ENCODE measurements at regions not wholly inside any gene's neighbourhood (a gene's known extent, or its start where the extent isn't known, plus 50 kb on each side); places are given as distances from the start of the nearest gene placed in this dataset.
"Not testable (repeated sequence)": the region's sequence is repeated elsewhere in the genome, so short reads cannot be mapped to it uniquely, and the experiment has no call there.

DNA sequence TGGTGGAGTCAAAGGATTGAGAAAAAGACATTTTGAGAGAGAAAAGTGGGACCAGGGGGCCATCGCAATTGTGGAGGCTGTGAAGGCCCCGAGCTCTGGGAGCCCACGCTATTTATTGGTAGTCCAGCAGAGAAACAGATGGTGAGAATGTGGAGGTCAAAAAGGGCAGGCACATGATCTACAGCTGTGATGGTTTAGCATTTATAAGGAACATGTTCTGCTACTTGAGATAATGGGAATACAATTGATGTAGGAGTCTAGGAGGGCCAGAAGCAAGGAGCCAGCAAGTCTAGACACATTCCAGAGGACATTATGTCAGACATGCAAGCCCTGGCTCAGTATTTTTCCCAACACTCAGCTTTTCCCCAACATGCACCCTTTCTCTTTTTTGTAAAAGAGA is 283.4 kb upstream of the MTPN start:
- H3K4me1 Mint-ChIP-seq, H3K36me3 Mint-ChIP-seq, H3K4me3 Mint-ChIP-seq, H3K27ac Mint-ChIP-seq, H3K27me3 Mint-ChIP-seq, DNase-seq: not testable (repeated sequence)
- peaks cover 19% of the 10 kb centered on the region for H3K9me3 Mint-ChIP-seq

GRCh38 chr7:136259074-136259473 is 281.9 kb upstream of the MTPN start:
- Mint-ChIP-seq H3K27me3 (no peaks in the 10 kb centered on the region), H3K27ac (no peak overlapping the region), H3K36me3 (peaks cover 1% of the 10 kb centered on the region), H3K4me1 (no peaks in the 10 kb centered on the region), H3K4me3 (no peak overlapping the region), H3K9me3 (peaks cover 12% of the 10 kb centered on the region)
- DNase-seq, result no peak

DNA sequence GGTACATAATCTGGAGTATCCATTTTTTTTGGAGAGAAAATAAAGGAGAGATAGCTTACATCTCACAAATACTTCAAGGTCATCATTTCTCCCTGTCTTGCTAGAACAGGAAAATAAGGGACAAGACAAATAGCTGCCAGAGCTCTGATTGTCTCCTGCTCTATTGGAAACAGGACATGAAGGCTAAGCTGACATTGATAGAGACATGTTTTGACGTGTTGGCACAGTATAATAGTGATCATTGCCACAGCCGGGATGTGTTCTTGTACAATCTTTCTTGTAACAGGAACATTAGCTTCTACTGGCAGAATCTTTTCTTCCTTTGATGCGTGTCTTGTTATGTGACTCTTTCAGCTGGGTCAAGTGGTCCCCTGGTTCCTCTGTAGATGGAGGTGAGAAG is 279.3 kb upstream of the MTPN start:
- H3K4me1 Mint-ChIP-seq, result no peaks in the 10 kb centered on the region
- peaks cover 4% of the 10 kb centered on the region for H3K9me3 Mint-ChIP-seq
- DNase-seq, result no peak
- H3K4me3 Mint-ChIP-seq, result no peak overlapping the region
- no peaks in the 10 kb centered on the region for H3K36me3 Mint-ChIP-seq
- H3K27ac Mint-ChIP-seq, result no peak overlapping the region
- H3K27me3 Mint-ChIP-seq, result no peaks in the 10 kb centered on the region

DNA sequence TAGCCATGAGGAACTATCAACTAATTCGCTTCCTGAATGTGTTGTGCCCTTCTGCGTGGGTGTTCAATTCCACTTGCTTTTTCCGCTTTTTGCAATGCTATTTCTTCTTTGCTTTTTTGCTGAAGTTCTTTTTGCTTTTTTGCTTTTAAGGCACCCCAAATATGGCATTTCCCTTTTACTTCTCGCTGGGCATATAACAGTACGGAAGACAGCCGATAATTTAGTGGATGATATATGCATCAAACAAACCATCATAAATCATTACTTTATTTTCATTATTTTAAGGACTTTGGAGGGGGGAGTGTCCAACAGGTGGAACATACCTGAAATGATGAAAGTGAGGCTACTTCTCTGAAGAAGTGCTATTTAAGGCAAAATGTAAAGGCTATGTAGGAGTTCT is 277.0 kb upstream of the MTPN start:
- Mint-ChIP-seq H3K4me1 (no peaks in the 10 kb centered on the region), H3K4me3 (no peak overlapping the region), H3K9me3 (no peaks in the 10 kb centered on the region), H3K27me3 (no peaks in the 10 kb centered on the region), H3K27ac (no peak overlapping the region), H3K36me3 (no peaks in the 10 kb centered on the region)
- DNase-seq, result no peak

DNA sequence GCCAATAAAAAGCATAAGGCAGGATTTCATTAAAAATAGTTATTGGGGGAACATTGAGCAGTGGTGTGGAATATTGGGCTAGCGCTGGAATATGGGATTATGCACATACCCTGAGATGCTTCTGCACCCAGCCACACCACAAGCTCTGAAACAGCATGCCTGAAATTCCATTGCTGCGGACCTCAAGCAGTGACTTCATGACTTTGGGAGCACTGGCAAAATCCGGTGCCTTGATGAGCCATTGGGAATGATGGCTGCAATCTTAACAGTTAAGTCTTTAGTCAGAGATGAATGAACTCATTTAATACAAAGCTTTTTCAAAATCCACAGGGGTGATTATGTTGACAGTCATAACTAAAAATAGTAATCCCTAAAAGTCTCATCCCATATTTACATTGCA is 274.7 kb upstream of the MTPN start:
- Mint-ChIP-seq H3K4me1 (no peaks in the 10 kb centered on the region), H3K27ac (no peak overlapping the region), H3K4me3 (no peak overlapping the region), H3K36me3 (no peaks in the 10 kb centered on the region), H3K9me3 (no peaks in the 10 kb centered on the region), H3K27me3 (no peaks in the 10 kb centered on the region)
- no peak for DNase-seq

DNA sequence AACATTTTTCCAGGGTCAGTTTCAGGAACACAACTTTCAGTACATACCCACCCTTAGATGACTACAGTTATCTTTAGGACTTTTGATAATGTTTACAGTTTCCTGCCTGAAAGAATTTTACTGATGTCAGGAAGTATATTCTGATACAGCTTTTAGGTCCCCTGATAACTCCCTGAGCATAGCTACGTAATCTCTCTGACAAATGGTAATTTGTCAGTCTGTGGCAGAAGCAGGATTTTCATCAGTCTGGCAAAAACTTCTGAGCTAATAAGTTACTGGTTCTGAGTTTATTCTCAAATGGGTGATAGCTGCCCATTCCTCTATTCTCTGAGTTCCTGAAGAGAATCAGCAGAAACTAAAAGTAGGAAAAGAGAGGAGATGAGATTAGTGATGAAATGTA is 270.1 kb upstream of the MTPN start:
- H3K27me3 Mint-ChIP-seq, result no peaks in the 10 kb centered on the region
- DNase-seq, result no peak
- H3K36me3 Mint-ChIP-seq, result no peaks in the 10 kb centered on the region
- H3K9me3 Mint-ChIP-seq, result peaks cover 2% of the 10 kb centered on the region
- no peaks in the 10 kb centered on the region for H3K4me1 Mint-ChIP-seq
- no peak overlapping the region for H3K4me3 Mint-ChIP-seq
- H3K27ac Mint-ChIP-seq, result no peak overlapping the region

DNA sequence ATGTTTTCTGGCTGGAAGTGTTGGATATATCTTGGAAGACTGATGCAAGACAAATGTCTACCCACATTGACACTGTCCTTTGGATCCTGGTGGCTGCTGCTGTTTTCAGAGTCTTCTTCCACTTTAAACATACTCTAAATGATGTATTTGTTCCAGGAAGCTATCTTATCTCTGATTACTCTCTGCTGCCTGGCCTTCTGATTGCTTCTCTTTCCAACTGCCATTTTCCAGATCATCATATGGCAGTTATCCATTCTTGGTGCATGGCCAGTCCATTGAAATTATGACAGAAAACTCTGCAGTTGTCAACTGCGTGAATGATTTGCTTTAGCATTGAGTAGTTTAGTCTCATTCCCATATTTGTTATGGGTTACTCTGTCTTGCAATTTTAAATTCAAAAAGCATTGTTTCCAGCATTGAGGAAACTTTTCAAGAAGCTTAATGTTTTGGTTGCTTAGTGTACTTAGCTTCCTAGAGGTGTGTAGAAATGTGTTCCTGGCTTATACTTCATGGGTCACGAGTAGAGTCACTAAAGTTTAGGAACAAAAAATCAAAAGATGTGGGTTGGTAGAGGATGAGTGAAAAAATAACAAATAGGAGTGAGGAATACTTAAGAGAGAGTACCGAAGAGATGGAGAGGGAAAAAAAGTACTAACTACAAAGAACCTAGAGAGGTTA is 268.3 kb upstream of the MTPN start:
- Mint-ChIP-seq H3K36me3 (no peaks in the 10 kb centered on the region), H3K27me3 (no peaks in the 10 kb centered on the region)
- no peak for DNase-seq

DNA sequence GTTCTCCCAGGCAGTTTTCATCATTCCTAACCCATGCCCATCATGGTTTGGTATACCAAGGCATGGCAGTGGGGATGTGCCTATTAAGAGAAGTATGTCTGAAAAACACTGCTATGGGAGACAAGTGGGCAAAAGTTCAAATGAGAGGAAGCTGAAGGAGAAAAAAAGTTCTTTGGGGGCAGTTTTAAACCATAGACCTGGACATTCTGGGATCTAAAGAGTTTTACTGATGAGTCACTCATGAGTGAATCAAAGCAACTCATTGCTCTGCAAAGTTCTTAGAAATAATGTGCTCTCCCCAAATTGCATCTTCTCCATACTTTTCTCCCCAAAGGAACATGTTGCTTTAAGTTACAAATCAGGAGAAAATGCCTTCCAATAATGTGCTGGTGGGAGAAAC is 256.9 kb upstream of the MTPN start:
- DNase-seq, result no peak
- no peak overlapping the region for H3K4me3 Mint-ChIP-seq
- H3K27ac Mint-ChIP-seq, result no peak overlapping the region
- no peaks in the 10 kb centered on the region for H3K36me3 Mint-ChIP-seq
- H3K9me3 Mint-ChIP-seq, result peaks cover 25% of the 10 kb centered on the region
- no peaks in the 10 kb centered on the region for H3K4me1 Mint-ChIP-seq
- H3K27me3 Mint-ChIP-seq, result no peaks in the 10 kb centered on the region

More for the DNA sequence above, 268.3 kb upstream of the MTPN start:
- Mint-ChIP-seq H3K9me3 (peaks cover 2% of the 10 kb centered on the region), H3K4me3 (no peak overlapping the region), H3K27ac (no peak overlapping the region), H3K4me1 (no peaks in the 10 kb centered on the region)

- peaks cover 26% of the 10 kb centered on the region for H3K9me3 Mint-ChIP-seq
- H3K36me3 Mint-ChIP-seq, result no peaks in the 10 kb centered on the region
- no peak for DNase-seq
- H3K4me3 Mint-ChIP-seq, result no peak overlapping the region
- H3K4me1 Mint-ChIP-seq, result no peaks in the 10 kb centered on the region
- no peaks in the 10 kb centered on the region for H3K27me3 Mint-ChIP-seq
- no peak overlapping the region for H3K27ac Mint-ChIP-seq
Observed at GRCh38 chr7:136230210-136230609, 253.1 kb upstream of the MTPN start.

DNA sequence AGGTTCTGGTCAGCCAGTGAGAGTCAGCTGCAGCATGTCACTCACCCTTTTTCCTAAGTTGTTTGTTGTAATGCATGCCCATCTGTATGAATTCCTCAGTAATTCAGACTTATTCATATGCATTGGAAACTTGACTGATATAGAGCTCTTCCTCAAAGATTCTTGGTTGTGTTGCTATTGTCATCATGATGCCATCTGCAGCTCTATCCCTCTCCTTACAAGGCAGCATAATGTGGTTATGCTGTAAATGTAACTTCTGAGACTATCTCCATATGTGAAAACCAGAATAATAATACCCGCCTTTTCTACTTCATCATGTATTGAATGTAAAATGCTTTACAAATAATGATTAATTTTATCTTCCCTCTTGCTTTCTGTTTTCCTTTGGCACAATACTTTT is 252.6 kb upstream of the MTPN start:
- no peak overlapping the region for H3K27ac Mint-ChIP-seq
- H3K36me3 Mint-ChIP-seq, result no peaks in the 10 kb centered on the region
- peaks cover 24% of the 10 kb centered on the region for H3K9me3 Mint-ChIP-seq
- DNase-seq, result no peak
- no peaks in the 10 kb centered on the region for H3K27me3 Mint-ChIP-seq
- H3K4me3 Mint-ChIP-seq, result no peak overlapping the region
- H3K4me1 Mint-ChIP-seq, result no peaks in the 10 kb centered on the region

GRCh38 chr7:136228171-136228570 is 251.0 kb upstream of the MTPN start:
- no peak overlapping the region for H3K27ac Mint-ChIP-seq
- H3K36me3 Mint-ChIP-seq, result peaks cover 2% of the 10 kb centered on the region
- no peaks in the 10 kb centered on the region for H3K27me3 Mint-ChIP-seq
- H3K4me3 Mint-ChIP-seq, result no peak overlapping the region
- H3K9me3 Mint-ChIP-seq, result peaks cover 25% of the 10 kb centered on the region
- no peaks in the 10 kb centered on the region for H3K4me1 Mint-ChIP-seq
- DNase-seq, result no peak

- Mint-ChIP-seq H3K9me3 (peaks cover 3% of the 10 kb centered on the region), H3K27me3 (no peaks in the 10 kb centered on the region), H3K4me1 (no peaks in the 10 kb centered on the region), H3K36me3 (peaks cover 3% of the 10 kb centered on the region), H3K4me3 (no peak overlapping the region), H3K27ac (no peak overlapping the region)
- DNase-seq, result no peak
Observed at GRCh38 chr7:136214356-136214755, 237.2 kb upstream of the MTPN start.

- Mint-ChIP-seq H3K4me1 (no peaks in the 10 kb centered on the region), H3K9me3 (peaks cover 3% of the 10 kb centered on the region), H3K4me3 (no peak overlapping the region), H3K27me3 (no peaks in the 10 kb centered on the region), H3K27ac (no peak overlapping the region), H3K36me3 (peaks cover 3% of the 10 kb centered on the region)
- DNase-seq, result no peak
Observed at GRCh38 chr7:136213012-136213411, 235.9 kb upstream of the MTPN start.

- Mint-ChIP-seq H3K4me3 (no peak overlapping the region), H3K27ac (no peak overlapping the region), H3K27me3 (no peaks in the 10 kb centered on the region), H3K36me3 (peaks cover under 1% of the 10 kb centered on the region), H3K4me1 (no peaks in the 10 kb centered on the region), H3K9me3 (peaks cover 1% of the 10 kb centered on the region)
- DNase-seq, result no peak
Observed at GRCh38 chr7:136210664-136211063, 233.5 kb upstream of the MTPN start.

GRCh38 chr7:136210079-136210478 is 232.9 kb upstream of the MTPN start:
- no peak overlapping the region for H3K27ac Mint-ChIP-seq
- no peak overlapping the region for H3K4me3 Mint-ChIP-seq
- no peaks in the 10 kb centered on the region for H3K27me3 Mint-ChIP-seq
- DNase-seq, result no peak
- no peaks in the 10 kb centered on the region for H3K36me3 Mint-ChIP-seq
- H3K4me1 Mint-ChIP-seq, result no peaks in the 10 kb centered on the region
- H3K9me3 Mint-ChIP-seq, result no peaks in the 10 kb centered on the region

DNA sequence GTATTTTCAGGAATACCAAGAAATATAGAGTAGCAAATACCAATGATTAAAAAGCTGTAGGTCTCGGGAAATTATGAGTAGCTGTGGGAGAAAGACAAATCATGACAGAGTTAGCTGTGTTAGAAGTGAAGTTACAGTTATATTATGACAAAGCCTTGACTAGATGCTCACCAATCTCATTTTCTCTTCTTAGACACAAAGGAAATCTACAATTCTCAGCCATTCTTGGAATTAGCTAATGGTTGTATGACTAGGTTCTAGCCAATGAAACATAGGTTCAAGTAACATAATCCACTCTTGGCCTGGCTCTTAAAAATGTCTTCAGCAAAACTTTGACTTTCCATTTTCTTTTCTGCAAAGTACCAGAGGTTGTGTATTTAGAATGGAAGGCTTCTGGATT is 228.8 kb upstream of the MTPN start:
- DNase-seq, result no peak
- Mint-ChIP-seq H3K4me1 (no peaks in the 10 kb centered on the region), H3K27me3 (no peaks in the 10 kb centered on the region), H3K9me3 (no peaks in the 10 kb centered on the region), H3K27ac (no peak overlapping the region), H3K4me3 (no peak overlapping the region), H3K36me3 (no peaks in the 10 kb centered on the region)

All from activated naive CD8-positive, alpha-beta T cell treated with anti-CD3 and anti-CD28 coated beads for 36 hours (primary cell).